WTC11 (cell line): ENCODE measurements at regions not wholly inside any gene's neighbourhood (a gene's known extent, or its start where the extent isn't known, plus 50 kb on each side); places are given as distances from the start of the nearest gene placed in this dataset.

Source experiments
- GABPB1 ChIP-seq: sonication (generic); formaldehyde crosslinking; IDR thresholded peaks from 2 replicates; pipeline ENCODE4 v1.8.1; 2023; ENCODE audit warnings: mild to moderate bottlenecking, missing genetic modification reagents
- NFATC4 ChIP-seq: fragments of 250-450 bp; sonication (Bioruptor Pico); IDR thresholded peaks from 2 replicates; pipeline ENCODE4 v1.9.0; 2021; ENCODE audit warnings: mild to moderate bottlenecking
- NFE2L1 ChIP-seq: sonication (generic); formaldehyde crosslinking; IDR thresholded peaks from 2 replicates; pipeline ENCODE4 v1.8.1; 2023; ENCODE audit warnings: missing genetic modification reagents
- TF ChIP-seq, protein P1 (sequence below): fragments of 250-450 bp; sonication (Bioruptor Pico); IDR thresholded peaks from 2 replicates; pipeline ENCODE4 v2.1.2; 2022; ENCODE audit warnings: mild to moderate bottlenecking, moderate library complexity
- TF ChIP-seq, protein P2 (sequence below): sonication (generic); formaldehyde crosslinking; IDR thresholded peaks from 2 replicates; pipeline ENCODE4 v1.8.0; 2022; ENCODE audit warnings: mild to moderate bottlenecking, missing genetic modification reagents
- TF ChIP-seq, protein P3 (sequence below): sonication (generic); formaldehyde crosslinking; IDR thresholded peaks from 2 replicates; pipeline ENCODE4 v1.8.0; 2022; ENCODE audit warnings: mild to moderate bottlenecking, missing genetic modification reagents
- TF ChIP-seq, protein P4 (sequence below): sonication (generic); formaldehyde crosslinking; IDR thresholded peaks from 2 replicates; pipeline ENCODE4 v1.8.1; 2023; ENCODE audit warnings: mild to moderate bottlenecking, missing genetic modification reagents

DNA sequence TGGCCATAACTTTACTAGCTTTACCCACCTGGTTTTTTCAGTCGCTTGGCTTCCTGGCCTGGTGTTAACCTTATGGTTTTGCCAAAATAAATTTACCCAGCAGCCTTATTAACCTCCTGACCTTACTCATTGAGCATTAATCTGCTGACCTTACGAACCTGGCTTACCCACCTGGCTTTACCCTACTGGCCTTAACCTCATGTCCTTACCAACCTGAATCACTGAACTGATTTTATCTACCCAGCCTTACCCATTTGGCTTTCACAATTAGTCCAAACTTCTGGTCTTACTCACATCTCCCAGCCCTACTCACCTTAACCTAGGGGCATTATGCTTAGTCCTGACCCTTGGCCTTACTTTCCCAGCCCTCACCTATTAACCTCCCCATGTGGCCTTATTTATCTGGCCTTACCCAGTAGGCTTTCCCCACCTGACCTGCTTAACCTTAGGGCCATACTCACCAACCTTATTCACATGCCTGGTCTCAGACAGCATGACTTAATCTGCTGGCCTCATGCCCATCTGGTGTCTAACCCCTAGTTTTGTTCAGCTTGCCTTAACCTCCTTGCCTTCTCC, 93.4 kb downstream of the IL12A start:
- TF ChIP-seq NFATC4 (no peak), NFE2L1 (CRISPR knock-in tag) (no peak), GABPB1 (CRISPR knock-in tag) (no peak)
- TF ChIP-seq, protein P1, sequence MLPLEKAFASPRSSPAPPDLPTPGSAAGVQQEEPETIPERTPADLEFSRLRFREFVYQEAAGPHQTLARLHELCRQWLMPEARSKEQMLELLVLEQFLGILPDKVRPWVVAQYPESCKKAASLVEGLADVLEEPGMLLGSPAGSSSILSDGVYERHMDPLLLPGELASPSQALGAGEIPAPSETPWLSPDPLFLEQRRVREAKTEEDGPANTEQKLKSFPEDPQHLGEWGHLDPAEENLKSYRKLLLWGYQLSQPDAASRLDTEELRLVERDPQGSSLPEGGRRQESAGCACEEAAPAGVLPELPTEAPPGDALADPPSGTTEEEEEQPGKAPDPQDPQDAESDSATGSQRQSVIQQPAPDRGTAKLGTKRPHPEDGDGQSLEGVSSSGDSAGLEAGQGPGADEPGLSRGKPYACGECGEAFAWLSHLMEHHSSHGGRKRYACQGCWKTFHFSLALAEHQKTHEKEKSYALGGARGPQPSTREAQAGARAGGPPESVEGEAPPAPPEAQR (CRISPR knock-in tag) = no peak
- TF ChIP-seq, protein P2, sequence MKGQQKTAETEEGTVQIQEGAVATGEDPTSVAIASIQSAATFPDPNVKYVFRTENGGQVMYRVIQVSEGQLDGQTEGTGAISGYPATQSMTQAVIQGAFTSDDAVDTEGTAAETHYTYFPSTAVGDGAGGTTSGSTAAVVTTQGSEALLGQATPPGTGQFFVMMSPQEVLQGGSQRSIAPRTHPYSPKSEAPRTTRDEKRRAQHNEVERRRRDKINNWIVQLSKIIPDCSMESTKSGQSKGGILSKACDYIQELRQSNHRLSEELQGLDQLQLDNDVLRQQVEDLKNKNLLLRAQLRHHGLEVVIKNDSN = no peak
- TF ChIP-seq, protein P3, sequence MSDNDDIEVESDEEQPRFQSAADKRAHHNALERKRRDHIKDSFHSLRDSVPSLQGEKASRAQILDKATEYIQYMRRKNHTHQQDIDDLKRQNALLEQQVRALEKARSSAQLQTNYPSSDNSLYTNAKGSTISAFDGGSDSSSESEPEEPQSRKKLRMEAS = no peak
- TF ChIP-seq, protein P4, sequence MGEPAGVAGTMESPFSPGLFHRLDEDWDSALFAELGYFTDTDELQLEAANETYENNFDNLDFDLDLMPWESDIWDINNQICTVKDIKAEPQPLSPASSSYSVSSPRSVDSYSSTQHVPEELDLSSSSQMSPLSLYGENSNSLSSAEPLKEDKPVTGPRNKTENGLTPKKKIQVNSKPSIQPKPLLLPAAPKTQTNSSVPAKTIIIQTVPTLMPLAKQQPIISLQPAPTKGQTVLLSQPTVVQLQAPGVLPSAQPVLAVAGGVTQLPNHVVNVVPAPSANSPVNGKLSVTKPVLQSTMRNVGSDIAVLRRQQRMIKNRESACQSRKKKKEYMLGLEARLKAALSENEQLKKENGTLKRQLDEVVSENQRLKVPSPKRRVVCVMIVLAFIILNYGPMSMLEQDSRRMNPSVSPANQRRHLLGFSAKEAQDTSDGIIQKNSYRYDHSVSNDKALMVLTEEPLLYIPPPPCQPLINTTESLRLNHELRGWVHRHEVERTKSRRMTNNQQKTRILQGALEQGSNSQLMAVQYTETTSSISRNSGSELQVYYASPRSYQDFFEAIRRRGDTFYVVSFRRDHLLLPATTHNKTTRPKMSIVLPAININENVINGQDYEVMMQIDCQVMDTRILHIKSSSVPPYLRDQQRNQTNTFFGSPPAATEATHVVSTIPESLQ (CRISPR knock-in tag) = no peak
